AG04450 (cell line): ENCODE measurements at regions not wholly inside any gene's neighbourhood (a gene's known extent, or its start where the extent isn't known, plus 50 kb on each side); places are given as distances from the start of the nearest gene placed in this dataset.

Experiments
- CTCF ChIA-PET: fragments of 300-600, 350-600 bp; formaldehyde crosslinking; extraction: SDS; loops from one replicate; lab custom pipeline; 2022; ENCODE audit warnings: antibody characterized with exemption, inconsistent platforms; lab: Charles Lee
- POLR2A ChIA-PET: fragments of 350-600 bp; formaldehyde crosslinking; extraction: SDS; loops from one replicate; lab custom pipeline; 2021; ENCODE audit warnings: antibody characterized with exemption, inconsistent platforms; lab: Yijun Ruan, JAX
- DNase-seq: peaks from one replicate; pipeline ENCODE4 v3.0.0-alpha.2; 2011; ENCODE audit warnings: low read depth, low spot score
- H3K27ac ChIP-seq: one replicate; pipeline ENCODE4 v1.5.1; 2012; ENCODE audit warnings: low read depth, low read length, control low read depth
- H3K27me3 ChIP-seq: one replicate; pipeline ENCODE4 v1.6.0; 2012; ENCODE audit warnings: low read length; ENCODE audit not compliant: control insufficient read depth, insufficient read depth
- H3K4me3 ChIP-seq: 2 replicates; pipeline ENCODE4 v1.5.1; 2011; ENCODE audit warnings: mild to moderate bottlenecking, low read depth, low read length, control low read depth
- H3K9me3 ChIP-seq: 2 replicates; pipeline ENCODE4 v1.5.1; 2012; ENCODE audit warnings: low read length; ENCODE audit not compliant: control insufficient read depth, insufficient read depth
- CTCF ChIP-seq: IDR thresholded peaks from 2 replicates; pipeline ENCODE4 v1.5.1; 2011; ENCODE audit warnings: low read depth, low read length, control low read depth, inconsistent platforms

GRCh38 chr3:18076301-18076700 is 333.9 kb upstream of the TBC1D5 start:
- POLR2A ChIA-PET, result no interaction called here
- H3K9me3 ChIP-seq, result no peaks in the 10 kb centered on the region
- CTCF ChIA-PET, result no interaction called here
- H3K27me3 ChIP-seq, result no peaks in the 10 kb centered on the region
- no peak overlapping the region for H3K4me3 ChIP-seq
- DNase-seq, result no peak
- no peak overlapping the region for H3K27ac ChIP-seq
- no peak for TF ChIP-seq CTCF

- Histone ChIP-seq H3K4me3 (no peak overlapping the region), H3K27me3 (no peaks in the 10 kb centered on the region), H3K27ac (no peak overlapping the region), H3K9me3 (no peaks in the 10 kb centered on the region)
- no peak for DNase-seq
- CTCF ChIA-PET, result no interaction called here
- TF ChIP-seq CTCF, result no peak
- POLR2A ChIA-PET, result no interaction called here
These were observed 333.4 kb upstream of the TBC1D5 start for GRCh38 chr3:18075799-18076198.

- H3K27ac ChIP-seq, result no peak overlapping the region
- H3K4me3 ChIP-seq, result no peak overlapping the region
- no peak for DNase-seq
- ChIA-PET CTCF (no interaction called here), POLR2A (no interaction called here)
- H3K9me3 ChIP-seq, result no peaks in the 10 kb centered on the region
- TF ChIP-seq CTCF, result no peak
- no peaks in the 10 kb centered on the region for H3K27me3 ChIP-seq
These were observed 329.4 kb upstream of the TBC1D5 start for GRCh38 chr3:18071833-18072232.

GRCh38 chr3:18070944-18071343 is 328.5 kb upstream of the TBC1D5 start:
- H3K4me3 ChIP-seq, result no peak overlapping the region
- ChIA-PET CTCF (no interaction called here), POLR2A (no interaction called here)
- DNase-seq, result no peak
- TF ChIP-seq CTCF, result no peak
- no peak overlapping the region for H3K27ac ChIP-seq
- no peaks in the 10 kb centered on the region for H3K27me3 ChIP-seq
- no peaks in the 10 kb centered on the region for H3K9me3 ChIP-seq

GRCh38 chr3:18070231-18070630 is 327.8 kb upstream of the TBC1D5 start:
- no peak overlapping the region for H3K4me3 ChIP-seq
- no peak for TF ChIP-seq CTCF
- H3K9me3 ChIP-seq, result no peaks in the 10 kb centered on the region
- DNase-seq, result no peak
- no peaks in the 10 kb centered on the region for H3K27me3 ChIP-seq
- H3K27ac ChIP-seq, result no peak overlapping the region
- POLR2A ChIA-PET, result no interaction called here
- CTCF ChIA-PET, result no interaction called here
